ENCODE measurements at regions not wholly inside any gene's neighbourhood (a gene's known extent, or its start where the extent isn't known, plus 50 kb on each side); places are given as distances from the start of the nearest gene placed in this dataset.
"Not testable (repeated sequence)": the region's sequence is repeated elsewhere in the genome, so short reads cannot be mapped to it uniquely, and the experiment has no call there.

- intact Hi-C loops (cut with micrococcal nuclease), result no loop called here
- Mint-ChIP-seq H3K4me1 (ENCODE audit: low read depth) (no peaks in the 10 kb centered on the region), H3K4me3 (ENCODE audit: low read depth) (no peak overlapping the region), H3K36me3 (ENCODE audit: low read depth) (no peaks in the 10 kb centered on the region), H3K27ac (no peak overlapping the region), H3K27me3 (ENCODE audit: low read depth) (no peaks in the 10 kb centered on the region), H3K9me3 (no peaks in the 10 kb centered on the region)
- no peak for DNase-seq (ENCODE audit: low spot score)
Measured at GRCh38 chr3:102933377-102933776, 498.6 kb downstream of the ZPLD1 start.

DNA sequence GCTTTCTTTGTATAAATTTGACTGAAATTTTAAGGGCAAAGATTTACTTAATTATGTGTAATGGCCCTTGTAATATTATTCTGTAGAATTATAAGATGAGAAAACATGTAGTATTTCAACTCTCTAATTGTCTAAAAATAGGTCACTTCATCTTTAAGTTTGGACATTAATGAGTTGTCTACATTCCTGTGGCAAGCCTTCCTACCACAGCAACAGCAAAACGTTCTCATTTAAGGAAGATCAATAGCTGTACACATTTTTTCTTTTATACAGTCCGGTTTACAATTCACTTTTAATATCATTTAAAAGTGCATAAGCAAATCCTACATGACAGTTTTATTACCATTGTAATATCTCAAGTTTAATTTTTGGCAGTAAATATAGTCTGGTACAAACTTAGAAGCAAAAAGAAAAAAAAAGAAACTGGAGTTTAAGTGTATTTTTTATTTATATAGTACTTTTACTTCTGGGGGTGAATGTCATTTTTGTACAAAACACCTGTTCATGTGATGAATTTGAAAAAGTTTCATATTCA is 501.8 kb downstream of the ZPLD1 start:
- no peak overlapping the region for H3K4me3 Mint-ChIP-seq (ENCODE audit: low read depth)
- DNase-seq (ENCODE audit: low spot score), result no peak
- no peaks in the 10 kb centered on the region for H3K4me1 Mint-ChIP-seq (ENCODE audit: low read depth)
- no peak overlapping the region for H3K27ac Mint-ChIP-seq
- no peaks in the 10 kb centered on the region for H3K9me3 Mint-ChIP-seq
- intact Hi-C loops (cut with micrococcal nuclease), result no loop called here
- no peaks in the 10 kb centered on the region for H3K27me3 Mint-ChIP-seq (ENCODE audit: low read depth)
- H3K36me3 Mint-ChIP-seq (ENCODE audit: low read depth), result no peaks in the 10 kb centered on the region

DNA sequence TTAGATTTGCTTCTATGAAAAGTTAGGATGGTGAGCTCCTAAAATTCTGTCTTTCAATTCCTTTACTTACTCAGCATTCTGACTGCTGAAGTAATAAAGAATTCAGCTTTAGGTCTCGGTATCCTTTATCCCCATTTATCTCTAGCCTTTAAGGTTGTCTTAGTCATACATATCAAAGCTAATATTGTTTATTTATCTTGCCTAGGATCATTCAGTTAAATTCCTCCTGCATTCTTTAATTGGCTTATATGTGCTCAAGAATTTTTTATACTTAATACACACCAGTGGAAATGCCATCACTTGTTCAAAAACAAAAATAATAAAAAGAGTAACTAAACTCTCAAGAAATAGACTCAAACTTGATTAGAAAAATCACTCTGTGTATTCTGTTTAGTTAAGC is 507.0 kb downstream of the ZPLD1 start:
- Mint-ChIP-seq H3K27me3 (ENCODE audit: low read depth) (no peaks in the 10 kb centered on the region), H3K4me1 (ENCODE audit: low read depth) (no peaks in the 10 kb centered on the region), H3K36me3 (ENCODE audit: low read depth) (no peaks in the 10 kb centered on the region), H3K27ac (no peak overlapping the region), H3K9me3 (no peaks in the 10 kb centered on the region), H3K4me3 (ENCODE audit: low read depth) (no peak overlapping the region)
- no peak for DNase-seq (ENCODE audit: low spot score)
- intact Hi-C loops (cut with micrococcal nuclease), result no loop called here

DNA sequence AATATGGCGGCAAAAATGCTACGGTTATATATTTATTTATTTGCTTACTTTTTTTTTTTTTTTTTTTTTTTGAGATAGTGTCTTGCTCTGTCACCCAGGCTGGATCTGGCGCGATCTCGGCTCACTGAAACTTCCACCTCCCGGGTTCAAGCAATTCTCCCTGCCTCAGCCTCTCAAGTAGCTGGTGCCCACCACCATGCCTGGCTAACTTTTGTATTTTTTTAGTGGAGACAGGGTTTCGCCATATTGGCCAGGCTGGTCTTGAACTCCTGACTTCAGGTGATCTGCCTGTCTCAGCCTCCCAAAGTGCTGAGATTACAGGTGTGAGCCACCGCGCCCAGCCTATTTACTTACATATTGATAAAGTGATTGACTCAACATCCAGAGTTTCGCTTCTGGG is 511.6 kb downstream of the ZPLD1 start:
- H3K36me3 Mint-ChIP-seq (ENCODE audit: low read depth); intact Hi-C loops (cut with micrococcal nuclease); H3K4me3 Mint-ChIP-seq (ENCODE audit: low read depth); H3K27me3 Mint-ChIP-seq (ENCODE audit: low read depth); H3K9me3 Mint-ChIP-seq; DNase-seq (ENCODE audit: low spot score); H3K4me1 Mint-ChIP-seq (ENCODE audit: low read depth); H3K27ac Mint-ChIP-seq: not testable (repeated sequence)

DNA sequence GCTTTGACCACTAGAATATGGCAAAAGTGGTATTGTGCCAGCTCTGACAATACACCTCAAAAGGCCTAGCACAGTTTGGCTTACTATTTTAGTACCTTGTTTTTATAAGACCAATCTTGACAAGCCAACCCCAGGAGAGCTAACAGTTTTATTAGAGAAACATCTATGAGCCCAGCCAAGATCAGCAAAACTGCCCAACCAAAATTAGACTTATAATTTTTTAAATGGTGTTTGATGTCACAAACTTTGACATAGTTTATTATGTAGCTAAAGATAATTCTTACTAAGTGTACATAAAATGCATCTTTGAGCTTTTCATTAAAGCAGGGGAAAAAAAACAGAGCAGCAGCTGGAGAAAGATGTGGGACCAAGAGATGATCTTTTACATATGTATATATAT is 537.5 kb downstream of the ZPLD1 start:
- Mint-ChIP-seq H3K27me3 (ENCODE audit: low read depth) (no peaks in the 10 kb centered on the region), H3K4me3 (ENCODE audit: low read depth) (no peak overlapping the region), H3K36me3 (ENCODE audit: low read depth) (no peaks in the 10 kb centered on the region), H3K9me3 (peaks cover 5% of the 10 kb centered on the region), H3K4me1 (ENCODE audit: low read depth) (no peaks in the 10 kb centered on the region), H3K27ac (no peak overlapping the region)
- DNase-seq (ENCODE audit: low spot score), result no peak
- intact Hi-C loops (cut with micrococcal nuclease), result no loop called here

GRCh38 chr3:102974333-102974732 is 539.5 kb downstream of the ZPLD1 start:
- DNase-seq (ENCODE audit: low spot score), result no peak
- H3K4me1 Mint-ChIP-seq (ENCODE audit: low read depth), result no peaks in the 10 kb centered on the region
- H3K27me3 Mint-ChIP-seq (ENCODE audit: low read depth), result no peaks in the 10 kb centered on the region
- H3K4me3 Mint-ChIP-seq (ENCODE audit: low read depth), result no peak overlapping the region
- no peak overlapping the region for H3K27ac Mint-ChIP-seq
- intact Hi-C loops (cut with micrococcal nuclease), result no loop called here
- no peaks in the 10 kb centered on the region for H3K36me3 Mint-ChIP-seq (ENCODE audit: low read depth)
- peaks cover 5% of the 10 kb centered on the region for H3K9me3 Mint-ChIP-seq

DNA sequence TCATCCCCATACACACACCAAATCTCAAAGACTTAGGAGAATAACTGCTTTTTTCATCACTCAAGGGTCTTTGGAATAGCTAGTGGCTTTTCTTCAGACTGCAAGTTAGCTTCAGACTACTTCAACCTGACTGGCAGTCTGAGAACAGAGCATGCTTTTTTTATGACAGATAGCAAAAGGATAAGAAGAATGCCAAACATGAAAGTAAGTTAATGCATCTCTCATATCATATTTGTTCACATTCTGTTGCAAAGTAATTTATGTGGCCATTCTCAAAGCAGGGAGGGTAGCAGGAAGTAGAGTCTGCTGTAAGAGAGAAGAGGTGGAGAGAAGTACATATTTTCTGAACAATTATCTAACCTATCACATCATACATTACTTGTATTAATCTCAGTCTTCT is 544.4 kb downstream of the ZPLD1 start:
- H3K27me3 Mint-ChIP-seq (ENCODE audit: low read depth), result no peaks in the 10 kb centered on the region
- no peaks in the 10 kb centered on the region for H3K4me1 Mint-ChIP-seq (ENCODE audit: low read depth)
- intact Hi-C loops (cut with micrococcal nuclease), result no loop called here
- H3K36me3 Mint-ChIP-seq (ENCODE audit: low read depth), result no peaks in the 10 kb centered on the region
- no peaks in the 10 kb centered on the region for H3K9me3 Mint-ChIP-seq
- H3K4me3 Mint-ChIP-seq (ENCODE audit: low read depth), result no peak overlapping the region
- H3K27ac Mint-ChIP-seq, result no peak overlapping the region
- DNase-seq (ENCODE audit: low spot score), result no peak

GRCh38 chr3:102979682-102980354 is 545.0 kb downstream of the ZPLD1 start:
- Mint-ChIP-seq H3K4me1 (ENCODE audit: low read depth) (no peaks in the 10 kb centered on the region), H3K27ac (no peak overlapping the region), H3K36me3 (ENCODE audit: low read depth) (no peaks in the 10 kb centered on the region), H3K9me3 (no peaks in the 10 kb centered on the region), H3K4me3 (ENCODE audit: low read depth) (no peak overlapping the region), H3K27me3 (ENCODE audit: low read depth) (no peaks in the 10 kb centered on the region)
- DNase-seq (ENCODE audit: low spot score), result no peak
- intact Hi-C loops (cut with micrococcal nuclease), result no loop called here

DNA sequence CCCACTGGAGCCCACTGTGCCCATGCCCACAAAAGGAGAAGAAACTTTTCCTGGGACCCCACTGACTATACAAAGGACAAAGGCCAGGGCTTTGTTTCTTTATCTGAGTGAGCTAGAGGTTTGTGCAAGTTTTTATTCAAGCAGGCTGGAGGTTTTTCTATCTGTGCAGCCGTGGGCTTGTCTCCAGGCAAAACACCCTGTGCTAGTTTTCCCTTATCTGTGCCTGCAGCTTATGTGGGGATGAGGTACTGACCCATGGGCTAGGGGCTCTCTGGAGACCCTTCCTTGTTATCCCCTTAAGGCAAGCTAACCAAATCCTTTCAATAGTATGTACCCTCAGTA is 545.5 kb downstream of the ZPLD1 start:
- intact Hi-C loops (cut with micrococcal nuclease), result no loop called here
- no peaks in the 10 kb centered on the region for H3K27me3 Mint-ChIP-seq (ENCODE audit: low read depth)
- H3K36me3 Mint-ChIP-seq (ENCODE audit: low read depth), result no peaks in the 10 kb centered on the region
- no peak for DNase-seq (ENCODE audit: low spot score)
- H3K27ac Mint-ChIP-seq, result no peak overlapping the region
- no peaks in the 10 kb centered on the region for H3K9me3 Mint-ChIP-seq
- H3K4me3 Mint-ChIP-seq (ENCODE audit: low read depth), result no peak overlapping the region
- no peaks in the 10 kb centered on the region for H3K4me1 Mint-ChIP-seq (ENCODE audit: low read depth)

- Mint-ChIP-seq H3K27ac (no peak overlapping the region), H3K9me3 (no peaks in the 10 kb centered on the region), H3K4me1 (ENCODE audit: low read depth) (no peaks in the 10 kb centered on the region), H3K27me3 (ENCODE audit: low read depth) (no peaks in the 10 kb centered on the region), H3K4me3 (ENCODE audit: low read depth) (no peak overlapping the region), H3K36me3 (ENCODE audit: low read depth) (no peaks in the 10 kb centered on the region)
- DNase-seq (ENCODE audit: low spot score), result no peak
- intact Hi-C loops (cut with micrococcal nuclease), result no loop called here
Measured at GRCh38 chr3:103002425-103003176, 567.8 kb downstream of the ZPLD1 start.

GRCh38 chr3:103006526-103007183 is 571.8 kb downstream of the ZPLD1 start:
- no peak for DNase-seq (ENCODE audit: low spot score)

DNA sequence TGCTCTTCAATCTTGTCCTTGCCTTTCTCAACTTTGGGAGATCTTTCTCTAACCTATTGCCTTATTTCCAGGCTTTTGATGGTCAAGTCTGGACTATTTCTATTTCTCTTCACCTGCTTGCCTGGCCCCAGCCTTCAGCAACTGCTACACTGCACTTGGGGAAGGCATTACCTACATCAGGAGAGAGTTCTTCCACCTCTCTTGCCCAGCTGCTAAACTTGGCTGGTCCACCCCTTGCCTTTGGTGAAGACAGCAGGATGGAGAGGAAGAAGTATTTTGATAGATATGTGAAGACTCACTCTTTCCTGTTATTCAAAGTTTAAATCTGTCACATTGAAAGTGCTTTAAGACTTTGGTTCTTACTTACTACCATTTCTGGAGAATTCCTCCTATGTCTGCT is 574.8 kb downstream of the ZPLD1 start:
- Mint-ChIP-seq H3K27me3 (ENCODE audit: low read depth) (no peaks in the 10 kb centered on the region), H3K4me3 (ENCODE audit: low read depth) (no peak overlapping the region), H3K36me3 (ENCODE audit: low read depth) (no peaks in the 10 kb centered on the region), H3K9me3 (no peaks in the 10 kb centered on the region), H3K27ac (no peak overlapping the region), H3K4me1 (ENCODE audit: low read depth) (no peaks in the 10 kb centered on the region)
- DNase-seq (ENCODE audit: low spot score), result no peak
- intact Hi-C loops (cut with micrococcal nuclease), result no loop called here

More at GRCh38 chr3:103006526-103007183, 571.8 kb downstream of the ZPLD1 start:
- Mint-ChIP-seq H3K4me1 (ENCODE audit: low read depth) (no peaks in the 10 kb centered on the region), H3K27ac (no peak overlapping the region), H3K27me3 (ENCODE audit: low read depth) (no peaks in the 10 kb centered on the region), H3K36me3 (ENCODE audit: low read depth) (no peaks in the 10 kb centered on the region), H3K9me3 (no peaks in the 10 kb centered on the region), H3K4me3 (ENCODE audit: low read depth) (no peak overlapping the region)
- intact Hi-C loops (cut with micrococcal nuclease), result no loop called here

DNA sequence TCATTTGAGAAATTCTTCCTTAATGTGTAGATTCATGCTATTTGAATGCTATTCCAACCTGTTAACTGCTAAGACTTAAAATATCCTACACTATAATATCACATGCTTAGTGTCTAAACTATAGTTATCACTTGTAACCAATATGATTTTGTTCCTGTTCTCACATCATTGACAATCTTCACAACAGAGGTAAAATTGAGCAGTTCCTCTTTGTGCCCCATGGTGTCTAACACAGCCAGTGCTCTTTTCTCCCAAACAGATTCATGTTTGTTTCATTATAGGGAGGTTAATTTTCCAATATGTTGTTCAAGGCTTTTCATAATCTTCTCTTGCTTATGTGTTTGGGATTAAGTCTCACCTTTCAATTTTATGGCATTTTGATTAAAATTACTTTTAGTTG is 591.1 kb downstream of the ZPLD1 start:
- H3K4me1 Mint-ChIP-seq (ENCODE audit: low read depth), result no peaks in the 10 kb centered on the region
- no peaks in the 10 kb centered on the region for H3K27me3 Mint-ChIP-seq (ENCODE audit: low read depth)
- intact Hi-C loops (cut with micrococcal nuclease), result no loop called here
- no peak overlapping the region for H3K27ac Mint-ChIP-seq
- no peaks in the 10 kb centered on the region for H3K9me3 Mint-ChIP-seq
- H3K36me3 Mint-ChIP-seq (ENCODE audit: low read depth), result no peaks in the 10 kb centered on the region
- H3K4me3 Mint-ChIP-seq (ENCODE audit: low read depth), result no peak overlapping the region
- no peak for DNase-seq (ENCODE audit: low spot score)

Data from activated T-helper 2 cell treated with anti-CD3 and anti-CD28 coated beads, Interferon-gamma antibody, Interleukin-2, Interleukin-4, amounts not matched to agents 10 μg/mL and 5 μg/mL and 100 μg/mL, durations not matched to agents 14 hours and 24 hours and 36 hours (primary cell).